IPS-NIHi11 (cell line): ENCODE measurements at regions not wholly inside any gene's neighbourhood (a gene's known extent, or its start where the extent isn't known, plus 50 kb on each side); places are given as distances from the start of the nearest gene placed in this dataset.
A peak's percentile ranks its signal among the peaks of the same experiment; 100 is the strongest.
"Not testable (repeated sequence)": the region's sequence is repeated elsewhere in the genome, so short reads cannot be mapped to it uniquely, and the experiment has no call there.

ENCODE experiments used
- DNase-seq: peaks from one replicate; pipeline ENCODE4 v3.0.0; 2012; ENCODE audit warnings: mixed read lengths, low spot score

GRCh38 chr4:137468836-137469235 lies 63.5 kb downstream of the PCDH18 start:
- no peak for DNase-seq

GRCh38 chr4:137467537-137467936 lies 64.8 kb downstream of the PCDH18 start:
- no peak for DNase-seq

DNA sequence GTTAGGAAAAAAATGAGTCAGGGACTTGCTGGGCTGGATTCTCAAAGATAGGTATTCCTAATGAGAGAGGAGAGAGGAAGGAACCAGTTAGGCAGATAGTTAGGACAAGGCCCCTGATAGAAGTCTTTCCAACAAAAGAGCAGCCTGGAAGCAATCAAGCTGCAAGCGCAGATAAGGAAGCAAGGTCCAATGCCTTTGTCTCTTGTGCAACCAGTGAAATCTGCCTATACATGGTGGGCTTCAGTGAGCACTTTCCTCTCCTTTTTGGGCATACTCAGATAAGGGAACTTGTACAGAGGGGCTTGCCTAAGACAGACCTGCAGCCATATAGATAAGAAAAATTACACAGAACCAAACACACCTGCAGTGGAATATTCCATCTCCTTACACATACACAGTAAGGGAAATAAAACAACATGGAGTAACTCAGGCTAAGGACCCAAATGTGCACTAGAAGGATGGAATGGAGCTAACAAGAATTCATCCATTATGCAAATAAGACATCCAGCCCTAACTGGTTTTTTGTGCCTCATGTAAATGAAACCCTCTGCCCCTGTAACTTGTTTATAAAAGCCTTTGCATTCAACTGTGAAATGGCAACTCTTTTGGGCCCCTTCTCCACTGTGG lies 68.8 kb downstream of the PCDH18 start:
- DNase-seq: no peak

- no peak for DNase-seq
These were observed 76.5 kb downstream of the PCDH18 start for GRCh38 chr4:137455647-137456321.

- DNase-seq: no peak
These were observed 77.5 kb downstream of the PCDH18 start for GRCh38 chr4:137454767-137455166.

DNA sequence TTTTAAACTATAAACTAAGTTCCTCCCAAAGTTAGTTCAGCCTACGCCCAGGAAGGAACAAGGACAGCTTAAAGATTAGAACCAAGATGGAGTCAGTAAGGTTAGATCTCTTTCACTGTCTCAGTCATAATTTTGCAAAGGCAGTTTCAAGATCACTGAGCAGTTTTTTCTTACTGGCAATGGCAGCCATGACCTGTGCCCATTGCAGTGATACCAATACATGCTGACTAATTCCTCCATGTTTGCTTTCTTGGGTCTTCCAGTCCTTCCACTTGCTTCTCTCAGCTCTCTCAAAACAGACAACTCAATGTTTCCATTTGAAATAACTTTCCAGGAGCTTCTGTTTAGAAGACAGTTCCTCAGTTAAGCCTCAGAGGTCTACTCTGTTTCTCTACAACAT lies 79.5 kb downstream of the PCDH18 start:
- no peak for DNase-seq

GRCh38 chr4:137451172-137451825 lies 81.0 kb downstream of the PCDH18 start:
- DNase-seq: peak; percentile 13

DNA sequence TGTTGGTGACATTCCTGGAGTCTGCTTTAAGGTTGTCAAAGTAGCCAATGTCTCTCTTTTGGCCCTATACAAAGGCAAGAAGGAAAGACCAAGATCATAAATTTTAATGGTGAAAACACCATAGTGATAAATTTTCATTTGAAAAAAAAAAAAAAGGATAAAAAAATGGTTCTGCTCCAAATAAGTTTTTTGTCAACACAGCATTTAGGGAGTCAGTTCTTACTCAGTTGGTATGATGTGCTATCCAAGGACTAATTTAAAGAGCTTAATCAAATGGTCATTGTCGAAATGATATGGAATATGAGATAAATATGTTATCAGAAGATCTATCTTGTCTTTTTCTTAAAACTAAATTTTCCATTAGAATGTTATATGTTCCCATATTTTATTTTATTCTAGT lies 83.9 kb downstream of the PCDH18 start:
- no peak for DNase-seq

DNA sequence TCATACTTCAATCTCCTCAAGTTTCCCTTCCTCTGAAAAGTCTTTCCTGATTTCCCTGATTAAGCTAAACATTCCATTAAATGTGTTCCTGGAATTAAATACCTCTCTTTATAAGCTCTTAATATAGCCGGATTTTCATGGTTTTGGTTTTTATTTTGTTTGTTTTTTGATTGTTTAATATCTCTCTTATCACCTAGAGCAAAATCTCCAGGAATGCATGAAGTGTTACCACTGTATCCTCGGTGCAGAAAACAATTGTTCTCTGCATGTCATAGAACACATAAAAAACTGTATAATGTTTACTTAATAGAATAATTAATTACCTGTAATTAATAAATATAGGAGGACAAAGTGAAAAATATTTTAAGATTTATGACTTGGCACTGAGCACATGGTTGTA lies 86.2 kb downstream of the PCDH18 start:
- DNase-seq: no peak

DNA sequence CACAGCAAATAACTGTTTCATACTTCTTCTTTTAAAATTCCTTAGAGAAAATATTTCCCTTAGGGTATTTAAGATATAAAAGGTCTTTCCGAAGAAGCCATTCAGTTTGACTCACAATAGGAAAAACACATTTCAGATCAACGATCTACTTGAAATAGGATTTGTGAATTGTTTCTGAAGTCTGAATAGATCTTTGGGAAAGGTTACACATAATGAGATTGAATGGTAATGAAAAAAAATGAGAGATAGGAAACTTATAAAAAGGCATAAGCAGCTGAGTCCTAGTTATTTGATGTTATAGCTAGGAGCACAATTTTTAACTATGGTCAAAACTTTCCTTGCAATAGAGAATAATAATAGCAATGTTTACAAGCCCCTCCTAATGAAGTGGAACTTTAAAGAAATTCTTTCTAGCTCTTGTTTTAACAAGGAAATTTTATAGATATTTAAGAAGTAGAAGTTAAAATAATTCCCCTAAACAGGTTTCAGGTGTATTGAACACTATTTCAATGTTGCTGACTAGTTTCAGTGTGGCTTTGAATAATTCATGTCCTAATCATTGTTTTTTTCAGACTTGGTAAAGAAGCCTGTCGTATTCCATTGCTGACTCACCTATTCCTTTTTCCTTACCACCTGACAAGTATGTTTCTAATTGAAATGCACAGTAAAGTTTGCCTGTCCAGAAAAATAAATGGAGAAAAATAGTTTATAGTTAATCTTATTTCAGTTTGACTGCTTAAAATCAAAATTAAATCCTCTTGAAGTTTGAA lies 89.1 kb downstream of the PCDH18 start:
- no peak for DNase-seq

- no peak for DNase-seq
These were observed 99.6 kb downstream of the PCDH18 start for GRCh38 chr4:137432446-137433311.

DNA sequence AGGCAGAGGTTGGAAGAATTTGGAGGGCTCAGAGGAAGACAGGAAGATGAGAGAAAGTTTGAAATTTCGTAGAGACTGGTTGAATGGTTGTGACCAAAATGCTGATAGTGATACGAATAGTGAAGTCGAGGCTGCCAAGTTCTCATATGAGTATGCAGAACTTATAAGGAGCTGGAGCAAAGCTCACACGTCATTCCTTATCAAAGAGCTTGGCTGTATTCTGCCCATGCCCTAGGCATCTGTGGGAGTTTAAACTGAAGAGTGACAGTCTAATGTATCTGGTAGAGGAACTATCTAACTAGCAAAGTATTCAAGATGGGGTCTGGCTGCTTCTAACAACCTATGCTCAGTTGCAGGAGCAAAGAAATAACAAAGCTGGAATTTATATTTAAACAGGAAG lies 102.1 kb downstream of the PCDH18 start:
- DNase-seq: no peak

DNA sequence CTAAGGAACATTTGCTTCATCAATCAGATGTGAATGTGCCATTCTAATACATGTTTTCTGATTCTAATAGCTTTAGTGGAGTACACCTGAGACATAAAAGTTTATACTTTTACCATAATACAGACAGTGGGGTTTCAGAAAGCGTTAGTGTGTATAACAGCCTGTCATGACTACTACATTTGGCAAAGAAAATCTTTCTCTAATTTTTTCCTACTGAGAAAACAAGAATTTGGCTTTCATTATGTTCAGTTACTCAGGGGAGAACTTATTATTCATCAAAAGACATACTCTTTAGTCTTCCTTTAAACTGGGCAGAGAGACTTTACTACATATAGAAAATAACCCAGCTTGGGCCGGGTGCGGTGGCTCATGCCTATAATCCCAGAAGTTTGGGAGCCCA lies 104.9 kb downstream of the PCDH18 start:
- DNase-seq: no peak

- DNase-seq: no peak
These were observed 107.0 kb downstream of the PCDH18 start for GRCh38 chr4:137425281-137425680.

DNA sequence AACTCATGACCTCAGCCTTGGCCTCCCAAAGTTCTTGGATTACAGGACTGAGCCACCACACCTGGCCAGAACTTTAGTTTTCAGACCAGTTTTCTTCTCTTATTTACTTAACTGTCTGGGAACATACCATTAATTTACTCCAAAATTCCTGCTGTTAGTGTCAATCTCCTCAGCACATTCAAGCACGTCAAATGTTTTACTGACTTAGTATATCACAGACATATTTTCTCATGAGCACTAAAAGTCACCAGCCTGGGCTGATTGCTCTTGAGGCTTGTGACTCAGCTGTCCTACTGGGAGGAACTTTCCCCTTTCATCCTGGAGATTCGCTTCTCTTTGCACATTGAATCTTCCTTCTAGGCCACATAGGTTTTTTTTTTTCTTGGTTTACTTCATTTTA lies 109.6 kb downstream of the PCDH18 start:
- no peak for DNase-seq

- no peak for DNase-seq
These were observed 110.5 kb downstream of the PCDH18 start for GRCh38 chr4:137421796-137422195.

- DNase-seq: no peak
These were observed 111.3 kb downstream of the PCDH18 start for GRCh38 chr4:137420901-137421396.

DNA sequence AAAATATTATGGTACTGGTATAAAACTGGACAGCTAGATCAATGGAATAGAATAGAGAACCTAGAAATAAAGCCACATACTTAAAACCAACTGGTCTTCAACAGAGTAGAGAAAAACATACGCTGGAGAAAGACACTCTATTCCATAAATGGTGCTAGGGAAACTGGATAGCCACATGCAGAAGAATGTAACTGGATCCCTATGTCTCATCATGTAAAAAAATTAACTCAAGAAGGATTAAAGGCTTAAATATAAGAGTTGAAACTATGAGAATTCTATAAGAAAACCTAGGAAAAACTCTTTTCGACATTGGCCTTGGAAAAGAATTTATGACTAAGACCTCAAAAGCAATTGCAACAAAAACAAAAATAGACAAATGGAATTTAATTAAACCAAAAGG lies 114.6 kb downstream of the PCDH18 start:
- no peak for DNase-seq

GRCh38 chr4:137414802-137415201 lies 117.5 kb downstream of the PCDH18 start:
- DNase-seq: no peak

DNA sequence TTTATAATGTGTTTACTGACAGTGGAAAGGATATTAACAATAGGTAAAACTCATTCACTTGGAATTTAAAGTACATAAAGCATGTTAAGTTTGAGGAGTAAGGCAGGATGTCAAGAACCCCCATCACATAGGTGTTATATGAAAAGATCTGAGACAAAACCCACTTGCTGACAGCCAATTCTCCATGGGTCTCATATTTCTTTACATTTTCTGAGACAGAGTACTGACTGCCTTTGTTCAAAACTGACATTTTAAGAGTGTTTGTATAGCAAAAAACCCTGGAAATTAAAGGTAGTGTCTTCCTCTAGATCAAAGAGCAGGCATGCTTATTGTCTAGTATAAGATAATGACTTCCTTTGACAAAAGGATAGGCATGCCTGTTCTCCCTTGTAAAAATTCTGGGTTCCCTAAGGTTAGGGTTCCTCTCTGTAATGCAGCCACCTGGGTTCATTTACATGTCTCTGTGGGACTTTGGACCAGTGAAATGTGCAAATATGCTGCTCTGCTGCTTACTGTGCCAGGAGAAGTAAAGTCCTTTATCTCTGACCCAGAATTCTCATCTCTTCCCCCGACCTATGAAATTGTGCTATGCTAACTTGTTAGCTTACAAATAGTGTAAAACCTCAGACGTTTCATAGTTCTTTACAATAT lies 123.6 kb downstream of the PCDH18 start:
- no peak for DNase-seq

GRCh38 chr4:137405833-137406232 lies 126.5 kb downstream of the PCDH18 start:
- not testable (repeated sequence) for DNase-seq
